PFSK-1 (cell line): ENCODE measurements at regions not wholly inside any gene's neighbourhood (a gene's known extent, or its start where the extent isn't known, plus 50 kb on each side); places are given as distances from the start of the nearest gene placed in this dataset.

Experiments
- FOXP2 ChIP-seq: optimal IDR thresholded peaks from 2 replicates; pipeline ENCODE3; 2011; ENCODE audit warnings: borderline replicate concordance, control low read depth, inconsistent platforms; ENCODE audit not compliant: insufficient read depth; ENCODE audit errors: extremely low read length, extremely low read depth
- POLR2AphosphoS5 ChIP-seq: IDR thresholded peaks from 2 replicates; pipeline ENCODE4 v1.6.1; 2012; ENCODE audit warnings: low read depth, mild to moderate bottlenecking, control low read depth, low read length, moderate library complexity
- SIN3A ChIP-seq: IDR thresholded peaks from 2 replicates; pipeline ENCODE4 v1.6.1; 2012; ENCODE audit warnings: mild to moderate bottlenecking, low read length, moderate library complexity, borderline replicate concordance; ENCODE audit not compliant: insufficient read depth
- TAF1 ChIP-seq: IDR thresholded peaks from 2 replicates; pipeline ENCODE4 v1.6.1; 2012; ENCODE audit warnings: low read length, control low read depth, borderline replicate concordance; ENCODE audit not compliant: insufficient read depth
- TF ChIP-seq, protein P1 (sequence below), 2 experiments: IDR thresholded peaks; 2 replicates each; pipeline versions ENCODE4 v1.6.1 to v1.8.0; 2011 to 2012; ENCODE audit warnings: low read depth in 2 of 2, low read length in 2 of 2, control low read depth in 1 of 2, inconsistent platforms in 1 of 2, mild to moderate bottlenecking in 1 of 2, moderate library complexity in 1 of 2; ENCODE audit not compliant: insufficient read depth in 1 of 2

DNA sequence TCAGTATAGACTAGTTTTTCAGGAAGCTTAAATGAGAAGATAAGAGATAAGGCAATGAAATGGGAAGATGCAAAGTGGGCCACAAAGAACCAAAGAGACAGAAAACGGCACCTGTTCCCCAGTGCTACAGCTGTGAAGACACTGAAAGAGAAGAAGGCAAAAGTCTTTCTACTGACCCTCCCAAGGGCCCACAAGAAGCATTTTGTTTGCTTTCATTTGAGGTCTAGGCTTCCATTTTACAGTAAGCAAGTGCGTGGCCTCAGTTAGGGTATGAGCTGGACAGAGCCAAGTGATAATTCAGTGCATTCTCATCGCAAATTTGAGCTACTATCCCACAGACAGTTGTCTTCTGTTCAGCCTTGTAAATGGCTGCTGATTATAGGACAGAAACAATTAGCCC, 53.4 kb upstream of the STK17B start:
- TF ChIP-seq SIN3A (no peak), FOXP2 (no peak), TAF1 (no peak), POLR2AphosphoS5 (no peak)
- TF ChIP-seq, protein P1, sequence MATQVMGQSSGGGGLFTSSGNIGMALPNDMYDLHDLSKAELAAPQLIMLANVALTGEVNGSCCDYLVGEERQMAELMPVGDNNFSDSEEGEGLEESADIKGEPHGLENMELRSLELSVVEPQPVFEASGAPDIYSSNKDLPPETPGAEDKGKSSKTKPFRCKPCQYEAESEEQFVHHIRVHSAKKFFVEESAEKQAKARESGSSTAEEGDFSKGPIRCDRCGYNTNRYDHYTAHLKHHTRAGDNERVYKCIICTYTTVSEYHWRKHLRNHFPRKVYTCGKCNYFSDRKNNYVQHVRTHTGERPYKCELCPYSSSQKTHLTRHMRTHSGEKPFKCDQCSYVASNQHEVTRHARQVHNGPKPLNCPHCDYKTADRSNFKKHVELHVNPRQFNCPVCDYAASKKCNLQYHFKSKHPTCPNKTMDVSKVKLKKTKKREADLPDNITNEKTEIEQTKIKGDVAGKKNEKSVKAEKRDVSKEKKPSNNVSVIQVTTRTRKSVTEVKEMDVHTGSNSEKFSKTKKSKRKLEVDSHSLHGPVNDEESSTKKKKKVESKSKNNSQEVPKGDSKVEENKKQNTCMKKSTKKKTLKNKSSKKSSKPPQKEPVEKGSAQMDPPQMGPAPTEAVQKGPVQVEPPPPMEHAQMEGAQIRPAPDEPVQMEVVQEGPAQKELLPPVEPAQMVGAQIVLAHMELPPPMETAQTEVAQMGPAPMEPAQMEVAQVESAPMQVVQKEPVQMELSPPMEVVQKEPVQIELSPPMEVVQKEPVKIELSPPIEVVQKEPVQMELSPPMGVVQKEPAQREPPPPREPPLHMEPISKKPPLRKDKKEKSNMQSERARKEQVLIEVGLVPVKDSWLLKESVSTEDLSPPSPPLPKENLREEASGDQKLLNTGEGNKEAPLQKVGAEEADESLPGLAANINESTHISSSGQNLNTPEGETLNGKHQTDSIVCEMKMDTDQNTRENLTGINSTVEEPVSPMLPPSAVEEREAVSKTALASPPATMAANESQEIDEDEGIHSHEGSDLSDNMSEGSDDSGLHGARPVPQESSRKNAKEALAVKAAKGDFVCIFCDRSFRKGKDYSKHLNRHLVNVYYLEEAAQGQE (IDR thresholded peaks at IDR 0.05; ENCODE audit: insufficient read depth in 1 of 2, low read depth in 2 of 2, low read length in 2 of 2): no peak

DNA sequence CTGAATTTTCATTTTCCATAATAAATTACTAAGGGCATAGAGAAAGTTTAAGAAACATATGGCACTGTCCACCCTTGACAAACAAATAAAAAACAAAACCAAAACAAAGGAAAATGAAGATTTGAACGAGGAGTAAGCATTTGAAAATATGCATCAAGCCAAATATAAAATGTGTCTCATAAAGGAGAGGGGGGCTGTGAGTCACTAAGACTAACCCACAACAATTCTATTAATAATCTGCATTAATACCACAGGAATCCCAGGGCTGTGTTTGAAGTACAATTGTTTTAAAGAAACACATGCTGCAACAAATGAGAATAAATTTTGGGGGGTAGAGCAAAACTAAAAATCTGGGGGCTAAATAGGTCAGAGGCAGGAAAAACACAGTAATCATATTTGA, 53.8 kb upstream of the STK17B start:
- TF ChIP-seq, protein P1 (IDR thresholded peaks at IDR 0.05; ENCODE audit: insufficient read depth in 1 of 2, low read depth in 2 of 2, low read length in 2 of 2): no peak
- TF ChIP-seq POLR2AphosphoS5 (no peak), FOXP2 (no peak), SIN3A (no peak), TAF1 (no peak)

DNA sequence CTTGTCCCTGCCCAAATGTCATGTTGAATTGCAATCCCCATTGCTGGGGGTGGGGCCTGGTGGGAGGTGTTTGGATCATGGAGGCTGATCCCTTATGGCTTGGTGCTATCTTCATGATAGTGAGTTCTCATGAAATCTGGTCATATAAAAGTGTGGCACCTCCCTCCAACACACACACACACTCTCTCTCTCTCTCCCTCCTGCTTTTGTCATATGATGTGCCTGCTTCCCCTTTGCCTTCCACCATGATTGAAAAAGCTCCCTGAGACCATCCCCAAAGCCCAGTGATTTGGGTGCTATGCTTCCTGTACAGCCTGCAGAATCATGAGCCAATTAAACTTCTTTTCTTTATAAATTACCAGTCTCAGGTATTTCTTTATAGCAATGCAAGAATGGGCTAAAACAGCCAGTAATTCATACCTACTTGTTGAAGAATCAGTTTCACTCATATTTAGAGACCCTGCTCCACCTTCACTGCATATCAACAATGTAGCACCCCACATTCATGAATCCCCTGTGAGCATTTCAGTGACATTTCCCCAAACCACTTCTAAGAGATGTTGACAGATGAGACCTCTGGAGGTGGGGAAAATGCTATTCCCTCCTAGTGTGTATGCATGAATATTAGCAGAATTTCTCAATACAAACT, 54.8 kb upstream of the STK17B start:
- TF ChIP-seq TAF1 (no peak), FOXP2 (no peak), SIN3A (no peak), POLR2AphosphoS5 (no peak)
- TF ChIP-seq, protein P1 (IDR thresholded peaks at IDR 0.05; ENCODE audit: insufficient read depth in 1 of 2, low read depth in 2 of 2, low read length in 2 of 2): no peak

DNA sequence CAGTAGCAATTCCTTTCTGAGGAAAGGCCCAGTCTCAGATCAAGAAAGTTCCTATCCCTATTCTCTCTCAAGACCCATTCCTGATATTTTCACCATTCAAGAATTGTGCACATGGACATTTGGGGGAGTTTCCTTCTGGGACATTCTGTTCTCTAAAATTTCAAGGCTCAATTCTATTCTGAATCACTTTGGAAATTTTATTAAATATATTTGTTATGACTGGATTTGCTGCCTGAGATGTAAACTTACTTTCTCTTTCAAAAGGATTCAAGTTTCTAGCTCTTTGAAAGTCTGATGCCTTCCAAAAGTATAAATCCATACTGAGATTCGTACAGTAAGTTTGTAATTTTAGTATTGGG, 55.3 kb upstream of the STK17B start:
- TF ChIP-seq TAF1: no peak
- TF ChIP-seq, protein P1 (IDR thresholded peaks at IDR 0.05; ENCODE audit: insufficient read depth in 1 of 2, low read depth in 2 of 2, low read length in 2 of 2): no peak
- TF ChIP-seq FOXP2: no peak
- TF ChIP-seq SIN3A: no peak
- no peak for TF ChIP-seq POLR2AphosphoS5

DNA sequence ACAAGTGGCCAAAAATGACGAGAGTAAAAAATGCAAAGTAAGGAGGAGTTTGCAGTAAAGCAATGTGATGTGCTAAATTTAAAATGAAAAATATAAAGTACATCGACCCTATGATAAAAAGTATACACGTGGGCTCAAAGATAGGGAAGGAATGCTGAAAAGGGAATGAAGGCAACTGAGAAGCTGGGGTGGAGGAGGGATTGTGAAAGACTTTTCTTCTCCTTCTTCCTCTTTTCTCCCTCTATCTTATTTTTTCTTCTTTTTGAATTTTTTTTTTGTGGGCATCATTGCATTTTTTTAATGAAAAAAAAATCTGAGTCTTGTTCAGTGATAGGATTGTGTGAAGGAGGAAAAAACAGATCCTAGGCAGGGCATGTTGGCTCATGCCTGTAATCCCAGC, 57.6 kb upstream of the STK17B start:
- TF ChIP-seq SIN3A (no peak), POLR2AphosphoS5 (no peak), FOXP2 (no peak), TAF1 (no peak)
- TF ChIP-seq, protein P1 (IDR thresholded peaks at IDR 0.05; ENCODE audit: insufficient read depth in 1 of 2, low read depth in 2 of 2, low read length in 2 of 2): no peak
